ENCODE measurements at regions not wholly inside any gene's neighbourhood (a gene's known extent, or its start where the extent isn't known, plus 50 kb on each side); places are given as distances from the start of the nearest gene placed in this dataset.
"Not testable (repeated sequence)": the region's sequence is repeated elsewhere in the genome, so short reads cannot be mapped to it uniquely, and the experiment has no call there.

GRCh38 chr13:46457255-46457654 is 70.2 kb upstream of the RUBCNL start:
- not testable (repeated sequence) for TF ChIP-seq YY1 (IDR thresholded peaks at IDR 0.05; ENCODE audit: insufficient read depth, insufficient read length); ZNF274 (IDR thresholded peaks at IDR 0.05; ENCODE audit: low read depth, low read length); SUZ12 (IDR thresholded peaks at IDR 0.05; ENCODE audit: extremely low read depth, insufficient read depth, insufficient read length)
